Activated T-helper 1 cell treated with anti-CD3 and anti-CD28 coated beads, Interleukin-12 subunit alpha, Interleukin-12 subunit beta, Interleukin-2, Interleukin-4 antibody, amounts not matched to agents 30 ng/mL and 10 ng/mL and 1 ng/mL, durations not matched to agents 14 hours and 24 hours and 36 hours (primary cell): ENCODE measurements at regions not wholly inside any gene's neighbourhood (a gene's known extent, or its start where the extent isn't known, plus 50 kb on each side); places are given as distances from the start of the nearest gene placed in this dataset.

ENCODE experiments used
- DNase-seq: peaks from one replicate; pipeline ENCODE4 v3.0.0; 2021; ENCODE audit warnings: low spot score
- H3K27ac Mint-ChIP-seq: one replicate; pipeline ENCODE4 v1.8.0; 2021; ENCODE audit warnings: mild to moderate bottlenecking, mixed read lengths
- H3K27me3 Mint-ChIP-seq: one replicate; pipeline ENCODE4 v1.8.0; 2022; ENCODE audit warnings: mild to moderate bottlenecking, moderate library complexity, mixed read lengths; ENCODE audit not compliant: insufficient read depth
- H3K36me3 Mint-ChIP-seq: one replicate; pipeline ENCODE4 v1.8.0; 2021; ENCODE audit warnings: low read depth, mixed read lengths
- H3K4me1 Mint-ChIP-seq: one replicate; pipeline ENCODE4 v1.8.0; 2021; ENCODE audit warnings: low read depth, mixed read lengths
- H3K4me3 Mint-ChIP-seq: one replicate; pipeline ENCODE4 v1.8.0; 2021; ENCODE audit warnings: mild to moderate bottlenecking, moderate library complexity, mixed read lengths
- H3K9me3 Mint-ChIP-seq: one replicate; pipeline ENCODE4 v1.8.0; 2021; ENCODE audit warnings: mixed read lengths
- intact Hi-C: fragments of 100-400 bp; cut with micrococcal nuclease; formaldehyde crosslinking; loops from one replicate; pipeline ENCODE4 v1.15.1; 2024

DNA sequence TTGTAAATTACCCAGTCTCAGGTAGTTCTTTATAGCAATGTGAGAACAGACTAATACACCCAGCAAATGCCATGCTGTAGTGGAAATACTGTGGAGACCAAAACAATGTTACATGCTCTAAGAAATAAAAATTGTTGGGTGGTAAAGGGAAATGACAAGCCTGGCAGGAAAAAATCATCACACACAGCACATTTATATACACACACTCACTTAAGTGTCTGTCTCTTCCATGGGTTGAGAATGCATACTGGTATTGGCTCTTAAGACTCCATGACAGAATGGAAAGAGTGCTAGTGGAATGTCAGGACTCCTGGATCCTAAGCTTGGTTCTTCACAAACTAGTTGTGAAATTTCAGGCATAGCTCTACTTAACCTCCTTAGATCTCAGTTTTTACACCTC lies 343.0 kb downstream of the CD83 start:
- Mint-ChIP-seq H3K27me3 (no peaks in the 10 kb centered on the region), H3K4me3 (no peak overlapping the region), H3K36me3 (peaks cover 1% of the 10 kb centered on the region), H3K4me1 (peaks cover 28% of the 10 kb centered on the region), H3K27ac (no peak overlapping the region), H3K9me3 (peaks cover 9% of the 10 kb centered on the region)
- no peak for DNase-seq
- intact Hi-C loops, result no loop called here

DNA sequence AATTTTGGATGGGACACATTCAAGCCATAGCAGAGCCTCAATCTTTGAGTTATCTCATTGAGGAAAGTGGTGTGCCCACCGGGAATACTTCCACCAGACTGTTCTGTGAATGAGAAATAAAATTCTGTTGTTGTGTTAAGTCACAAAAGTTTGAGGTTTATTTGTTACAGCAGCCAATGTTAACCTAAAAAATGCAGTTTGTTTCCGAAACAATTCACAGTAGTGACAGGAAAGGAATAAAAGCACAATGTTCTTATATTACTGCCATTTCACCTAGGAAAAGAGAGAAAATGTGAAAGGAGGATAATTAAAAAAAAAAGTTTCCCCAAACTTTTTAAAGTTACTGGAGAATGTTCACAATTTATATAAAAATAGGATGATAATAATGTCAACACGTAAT lies 344.6 kb downstream of the CD83 start:
- Mint-ChIP-seq H3K36me3 (no peaks in the 10 kb centered on the region), H3K4me1 (peaks cover 13% of the 10 kb centered on the region), H3K4me3 (no peak overlapping the region), H3K27me3 (no peaks in the 10 kb centered on the region), H3K27ac (no peak overlapping the region), H3K9me3 (peaks cover 15% of the 10 kb centered on the region)
- intact Hi-C loops, result no loop called here
- DNase-seq, result no peak

- H3K36me3 Mint-ChIP-seq, result no peaks in the 10 kb centered on the region
- H3K27me3 Mint-ChIP-seq, result no peaks in the 10 kb centered on the region
- no peak for DNase-seq
- no peak overlapping the region for H3K4me3 Mint-ChIP-seq
- intact Hi-C loops, result no loop called here
- peaks cover 17% of the 10 kb centered on the region for H3K9me3 Mint-ChIP-seq
- H3K4me1 Mint-ChIP-seq, result peaks cover 13% of the 10 kb centered on the region
- no peak overlapping the region for H3K27ac Mint-ChIP-seq
Measured at GRCh38 chr6:14462566-14462965, 345.0 kb downstream of the CD83 start.

- no peak overlapping the region for H3K4me3 Mint-ChIP-seq
- H3K36me3 Mint-ChIP-seq, result no peaks in the 10 kb centered on the region
- H3K27me3 Mint-ChIP-seq, result no peaks in the 10 kb centered on the region
Measured at GRCh38 chr6:14463110-14463509, 345.5 kb downstream of the CD83 start.

GRCh38 chr6:14464055-14464454 lies 346.5 kb downstream of the CD83 start:
- intact Hi-C loops, result no loop called here
- Mint-ChIP-seq H3K27me3 (no peaks in the 10 kb centered on the region), H3K4me3 (no peak overlapping the region), H3K36me3 (no peaks in the 10 kb centered on the region), H3K27ac (no peak overlapping the region), H3K9me3 (peaks cover 26% of the 10 kb centered on the region), H3K4me1 (peaks cover 9% of the 10 kb centered on the region)
- DNase-seq, result no peak

More at GRCh38 chr6:14463110-14463509, 345.5 kb downstream of the CD83 start:
- intact Hi-C loops, result no loop called here
- DNase-seq, result no peak
- Mint-ChIP-seq H3K9me3 (peaks cover 21% of the 10 kb centered on the region), H3K27ac (no peak overlapping the region), H3K4me1 (peaks cover 13% of the 10 kb centered on the region)

DNA sequence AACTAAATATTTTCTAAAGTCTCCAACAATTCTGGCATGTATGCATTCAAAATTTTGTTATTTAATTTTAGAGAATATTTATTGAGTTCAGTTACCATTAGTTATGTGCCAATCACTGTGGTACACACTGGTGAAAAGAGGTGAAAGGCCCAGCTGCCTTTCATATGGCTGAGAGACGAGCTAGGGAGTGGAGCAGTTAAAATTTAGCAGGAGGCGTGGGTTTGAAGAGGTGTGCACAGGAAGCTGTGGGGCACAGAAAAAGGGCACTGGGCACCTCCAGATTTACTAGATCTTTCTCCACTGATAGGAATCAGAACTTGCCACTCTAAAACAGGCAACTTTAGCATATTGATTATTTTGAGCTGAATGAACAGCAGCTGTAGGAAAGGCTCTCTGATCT lies 347.1 kb downstream of the CD83 start:
- H3K36me3 Mint-ChIP-seq, result no peaks in the 10 kb centered on the region
- intact Hi-C loops, result no loop called here
- H3K27ac Mint-ChIP-seq, result no peak overlapping the region
- no peaks in the 10 kb centered on the region for H3K27me3 Mint-ChIP-seq
- peaks cover 33% of the 10 kb centered on the region for H3K9me3 Mint-ChIP-seq
- peaks cover 9% of the 10 kb centered on the region for H3K4me1 Mint-ChIP-seq
- DNase-seq, result no peak
- no peak overlapping the region for H3K4me3 Mint-ChIP-seq

GRCh38 chr6:14466278-14466677 lies 348.7 kb downstream of the CD83 start:
- peaks cover 4% of the 10 kb centered on the region for H3K4me1 Mint-ChIP-seq
- H3K9me3 Mint-ChIP-seq, result peaks cover 33% of the 10 kb centered on the region
- no peak overlapping the region for H3K4me3 Mint-ChIP-seq

DNA sequence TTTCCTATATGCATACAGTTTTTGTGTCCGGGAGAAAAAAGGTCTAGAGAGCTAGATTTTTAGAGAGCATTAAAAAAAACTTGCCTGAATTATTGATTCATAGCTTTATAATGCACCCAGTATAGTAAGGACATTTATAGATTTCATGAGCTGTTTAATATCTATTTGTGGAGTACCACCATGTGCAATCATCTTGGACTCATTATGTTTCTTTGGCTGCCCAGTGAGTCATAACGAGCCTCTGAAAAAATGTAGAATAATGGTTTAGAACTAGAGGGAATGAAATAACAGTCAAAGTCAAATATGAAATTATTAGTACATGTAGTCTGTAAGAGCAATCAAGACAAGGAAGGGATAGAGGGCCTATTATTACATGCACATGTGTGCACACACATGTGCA lies 350.0 kb downstream of the CD83 start:
- no peak overlapping the region for H3K27ac Mint-ChIP-seq
- H3K27me3 Mint-ChIP-seq, result no peaks in the 10 kb centered on the region
- no peaks in the 10 kb centered on the region for H3K36me3 Mint-ChIP-seq

More at GRCh38 chr6:14466278-14466677, 348.7 kb downstream of the CD83 start:
- no peaks in the 10 kb centered on the region for H3K36me3 Mint-ChIP-seq
- H3K27me3 Mint-ChIP-seq, result no peaks in the 10 kb centered on the region
- no peak overlapping the region for H3K27ac Mint-ChIP-seq
- no peak for DNase-seq
- intact Hi-C loops, result no loop called here

DNA sequence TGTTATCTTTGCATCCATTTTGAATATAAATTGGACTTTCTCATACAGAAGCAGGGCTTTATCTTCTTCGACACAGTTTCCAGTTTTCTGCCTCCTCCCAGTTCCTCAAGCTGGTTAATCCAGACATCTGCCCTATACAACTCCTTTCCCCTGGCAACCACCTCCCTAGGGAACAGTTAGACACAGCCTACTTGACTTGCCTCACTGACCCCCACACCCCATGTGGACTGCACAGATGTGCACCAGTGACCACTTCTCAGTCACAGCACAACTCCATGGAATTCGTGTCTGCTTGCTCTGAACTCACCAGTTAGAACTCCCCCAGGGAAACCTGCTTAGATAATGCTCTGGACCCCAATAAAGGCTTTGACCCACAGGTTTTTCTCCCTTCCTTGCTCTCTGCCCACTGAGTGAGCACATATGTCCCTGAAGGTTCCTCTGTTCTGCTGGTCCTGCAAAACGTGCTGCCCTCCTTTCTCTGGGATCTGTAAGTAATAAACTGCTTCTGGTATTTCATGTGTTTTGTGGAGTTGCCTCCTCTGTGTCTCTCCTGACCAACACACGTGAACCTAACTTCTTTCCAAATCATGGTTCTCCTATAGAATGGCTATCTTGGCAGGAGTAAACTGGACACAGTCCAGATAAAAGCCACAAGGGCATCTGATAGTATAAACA lies 351.2 kb downstream of the CD83 start:
- Mint-ChIP-seq H3K36me3 (no peaks in the 10 kb centered on the region), H3K9me3 (peaks cover 29% of the 10 kb centered on the region), H3K27ac (no peak overlapping the region), H3K4me3 (no peak overlapping the region), H3K4me1 (peaks cover 4% of the 10 kb centered on the region), H3K27me3 (no peaks in the 10 kb centered on the region)
- intact Hi-C loops, result no loop called here
- DNase-seq, result no peak

More for the DNA sequence above, 350.0 kb downstream of the CD83 start:
- intact Hi-C loops, result no loop called here
- peaks cover 4% of the 10 kb centered on the region for H3K4me1 Mint-ChIP-seq
- DNase-seq, result no peak
- no peak overlapping the region for H3K4me3 Mint-ChIP-seq
- peaks cover 30% of the 10 kb centered on the region for H3K9me3 Mint-ChIP-seq

- Mint-ChIP-seq H3K27ac (no peak overlapping the region), H3K27me3 (no peaks in the 10 kb centered on the region), H3K9me3 (peaks cover 28% of the 10 kb centered on the region), H3K36me3 (no peaks in the 10 kb centered on the region), H3K4me1 (peaks cover 9% of the 10 kb centered on the region), H3K4me3 (no peak overlapping the region)
- intact Hi-C loops, result no loop called here
- no peak for DNase-seq
Measured at GRCh38 chr6:14470101-14470500, 352.5 kb downstream of the CD83 start.

GRCh38 chr6:14470671-14471070 lies 353.1 kb downstream of the CD83 start:
- peaks cover 9% of the 10 kb centered on the region for H3K4me1 Mint-ChIP-seq
- no peak overlapping the region for H3K4me3 Mint-ChIP-seq

GRCh38 chr6:14472255-14472985 lies 354.8 kb downstream of the CD83 start:
- DNase-seq, result no peak
- H3K4me1 Mint-ChIP-seq, result peaks cover 9% of the 10 kb centered on the region
- peaks cover 18% of the 10 kb centered on the region for H3K9me3 Mint-ChIP-seq
- intact Hi-C loops, result no loop called here
- no peak overlapping the region for H3K4me3 Mint-ChIP-seq
- H3K27ac Mint-ChIP-seq, result no peak overlapping the region
- H3K27me3 Mint-ChIP-seq, result no peaks in the 10 kb centered on the region
- H3K36me3 Mint-ChIP-seq, result no peaks in the 10 kb centered on the region

More at GRCh38 chr6:14470671-14471070, 353.1 kb downstream of the CD83 start:
- no peaks in the 10 kb centered on the region for H3K27me3 Mint-ChIP-seq
- H3K9me3 Mint-ChIP-seq, result peaks cover 25% of the 10 kb centered on the region
- intact Hi-C loops, result no loop called here
- no peak overlapping the region for H3K27ac Mint-ChIP-seq
- no peak for DNase-seq
- no peaks in the 10 kb centered on the region for H3K36me3 Mint-ChIP-seq

- Mint-ChIP-seq H3K4me3 (no peak overlapping the region), H3K4me1 (peaks cover 9% of the 10 kb centered on the region), H3K36me3 (no peaks in the 10 kb centered on the region), H3K9me3 (peaks cover 13% of the 10 kb centered on the region), H3K27me3 (no peaks in the 10 kb centered on the region), H3K27ac (no peak overlapping the region)
- DNase-seq, result no peak
- intact Hi-C loops, result no loop called here
Measured at GRCh38 chr6:14472986-14473337, 355.4 kb downstream of the CD83 start.
